Thyroid gland (tissue), 4 donors: ENCODE measurements at regions not wholly inside any gene's neighbourhood (a gene's known extent, or its start where the extent isn't known, plus 50 kb on each side); places are given as distances from the start of the nearest gene placed in this dataset.

Experiments
- DNase-seq, 2 donors: peaks; one replicate each; pipeline ENCODE4 v3.0.0-alpha.2; 2019
- H3K27ac ChIP-seq, 3 donors: fragments of 200-600 bp; sonication (generic); 1 replicate in 2 of 3; 2 replicates in 1 of 3; pipeline ENCODE4 v1.5.1; 2016 to 2019; ENCODE audit warnings: mild to moderate bottlenecking in 1 of 3, moderate library complexity in 1 of 3
- H3K27me3 ChIP-seq: fragments of 200-600 bp; sonication (generic); one replicate; pipeline ENCODE4 v1.5.1; 2019
- H3K36me3 ChIP-seq, 2 donors: fragments of 200-600 bp; sonication (generic); one replicate each; pipeline ENCODE4 v1.5.1; 2016 to 2019
- H3K4me1 ChIP-seq, 2 donors: fragments of 200-600 bp; sonication (generic); one replicate each; pipeline ENCODE4 v1.5.1; 2017 to 2019
- H3K4me3 ChIP-seq, 3 donors: fragments of 200-600 bp; sonication (generic); replicated peaks in 1 of 3; 1 replicate in 2 of 3; 2 replicates in 1 of 3; pipeline ENCODE4 v1.5.1; 2016; ENCODE audit warnings: mild to moderate bottlenecking in 1 of 3
- H3K9me3 ChIP-seq: fragments of 200-600 bp; sonication (generic); one replicate; pipeline ENCODE4 v1.5.1; 2017
- CTCF ChIP-seq, 6 experiments: fragments of 200-600 bp in 3 of 6; fragments of 450-650 bp in 3 of 6; sonication (generic) in 3 of 6; IDR thresholded peaks; one replicate each; pipeline ENCODE4 v1.5.1; 2016 to 2019; ENCODE audit warnings: antibody characterized with exemption in 6 of 6, mild to moderate bottlenecking in 2 of 6, inconsistent platforms in 1 of 6, moderate library complexity in 1 of 6
- POLR2A ChIP-seq, 2 donors: fragments of 450-650 bp; IDR thresholded peaks; one replicate each; pipeline ENCODE4 v1.6.1; 2017; ENCODE audit warnings: antibody characterized with exemption in 2 of 2, mild to moderate bottlenecking in 2 of 2, moderate library complexity in 1 of 2
- WGBS, 2 donors: methylation state at CpG; one replicate each; pipeline ENCODE4 v1.1.5; 2017; 5-methylcytosine and 5-hydroxymethylcytosine counted together
- intact Hi-C: fragments of 100-400 bp; cut with DNase I; formaldehyde crosslinking; loops from one replicate; pipeline ENCODE4 v1.15.1; 2023

- no peak for DNase-seq
- WGBS, 2 donors: 57 to 60% methylated on average over 8 of the region's 8 CpGs
- Histone ChIP-seq H3K27me3 (no peaks in the 10 kb centered on the region), H3K9me3 (no peaks in the 10 kb centered on the region), H3K4me1 (no peaks in the 10 kb centered on the region), H3K4me3 (no peak overlapping the region), H3K27ac (no peak overlapping the region), H3K36me3 (no peaks in the 10 kb centered on the region)
- intact Hi-C loops: no loop called here
- TF ChIP-seq CTCF (IDR thresholded peaks at IDR 0.05) (no peak), POLR2A (IDR thresholded peaks at IDR 0.05) (no peak)
These were observed 382.7 kb upstream of the SALL3 start for GRCh38 chr18:78596794-78597345.

GRCh38 chr18:78601349-78601748 is 378.3 kb upstream of the SALL3 start:
- DNase-seq: no peak
- no peaks in the 10 kb centered on the region for H3K36me3 ChIP-seq
- H3K4me3 ChIP-seq: no peak overlapping the region
- H3K9me3 ChIP-seq: no peaks in the 10 kb centered on the region
- H3K27ac ChIP-seq: no peak overlapping the region
- WGBS, 2 donors: 73 to 75% methylated on average over 13 to 14 of the region's 14 CpGs
- TF ChIP-seq POLR2A (IDR thresholded peaks at IDR 0.05) (no peak), CTCF (IDR thresholded peaks at IDR 0.05) (no peak)
- H3K4me1 ChIP-seq: no peaks in the 10 kb centered on the region
- intact Hi-C loops: no loop called here
- H3K27me3 ChIP-seq: no peaks in the 10 kb centered on the region

- Histone ChIP-seq H3K4me3 (no peak overlapping the region), H3K4me1 (no peaks in the 10 kb centered on the region), H3K9me3 (no peaks in the 10 kb centered on the region), H3K36me3 (no peaks in the 10 kb centered on the region), H3K27ac (no peak overlapping the region), H3K27me3 (no peaks in the 10 kb centered on the region)
- 72 to 74% methylated on average over 7 of the region's 7 CpGs for WGBS, 2 donors
- intact Hi-C loops: no loop called here
- no peak for DNase-seq
- no peak for TF ChIP-seq CTCF (IDR thresholded peaks at IDR 0.05)
- TF ChIP-seq POLR2A (IDR thresholded peaks at IDR 0.05): no peak
These were observed 377.7 kb upstream of the SALL3 start for GRCh38 chr18:78601923-78602322.

- H3K27me3 ChIP-seq: no peaks in the 10 kb centered on the region
- WGBS, 2 donors: 82 to 91% methylated on average over 11 to 12 of the region's 12 CpGs
- H3K9me3 ChIP-seq: no peaks in the 10 kb centered on the region
- no peak overlapping the region for H3K27ac ChIP-seq
- TF ChIP-seq POLR2A (IDR thresholded peaks at IDR 0.05): no peak
- TF ChIP-seq CTCF (IDR thresholded peaks at IDR 0.05): no peak
- intact Hi-C loops: no loop called here
- no peaks in the 10 kb centered on the region for H3K4me1 ChIP-seq
- no peak for DNase-seq
- no peaks in the 10 kb centered on the region for H3K36me3 ChIP-seq
- no peak overlapping the region for H3K4me3 ChIP-seq
These were observed 377.2 kb upstream of the SALL3 start for GRCh38 chr18:78602430-78602829.

GRCh38 chr18:78603102-78603983 is 376.3 kb upstream of the SALL3 start:
- TF ChIP-seq POLR2A (IDR thresholded peaks at IDR 0.05): no peak
- no peak for TF ChIP-seq CTCF (IDR thresholded peaks at IDR 0.05)
- 70 to 76% methylated on average over 25 of the region's 25 CpGs for WGBS, 2 donors

More at GRCh38 chr18:78603102-78603983, 376.3 kb upstream of the SALL3 start:
- no peaks in the 10 kb centered on the region for H3K36me3 ChIP-seq
- H3K4me3 ChIP-seq: no peak overlapping the region
- no peaks in the 10 kb centered on the region for H3K4me1 ChIP-seq
- intact Hi-C loops: no loop called here
- no peak for DNase-seq
- H3K27ac ChIP-seq: no peak overlapping the region
- H3K9me3 ChIP-seq: no peaks in the 10 kb centered on the region
- no peaks in the 10 kb centered on the region for H3K27me3 ChIP-seq
